ENCODE measurements at regions not wholly inside any gene's neighbourhood (a gene's known extent, or its start where the extent isn't known, plus 50 kb on each side); places are given as distances from the start of the nearest gene placed in this dataset.

DNA sequence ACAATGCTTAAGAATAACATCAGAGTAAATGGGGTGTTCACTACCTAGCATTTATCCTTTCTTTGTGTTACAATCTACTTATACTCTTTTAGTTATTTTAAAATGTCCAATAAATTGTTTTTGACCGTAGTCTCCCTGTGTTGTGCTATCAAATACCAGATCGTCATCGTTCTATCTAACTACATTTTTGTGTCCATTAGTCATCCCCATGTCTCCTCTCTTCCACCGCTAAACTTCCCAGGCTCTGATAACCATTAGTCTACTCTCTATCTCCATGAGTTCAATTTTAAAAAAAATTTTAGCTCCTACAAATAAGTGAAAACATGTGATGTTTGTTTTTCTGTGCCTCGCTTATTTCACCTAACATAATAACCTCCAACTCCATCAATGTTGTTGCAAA, 381.9 kb downstream of the PRDM5 start:
- no peak overlapping the region for H3K27ac ChIP-seq (ENCODE audit: low read depth, low read length)
- H3K36me3 ChIP-seq (ENCODE audit: control insufficient read depth in 3 of 3, insufficient read depth in 3 of 3, low read length in 3 of 3), result no peaks in the 10 kb centered on the region

DNA sequence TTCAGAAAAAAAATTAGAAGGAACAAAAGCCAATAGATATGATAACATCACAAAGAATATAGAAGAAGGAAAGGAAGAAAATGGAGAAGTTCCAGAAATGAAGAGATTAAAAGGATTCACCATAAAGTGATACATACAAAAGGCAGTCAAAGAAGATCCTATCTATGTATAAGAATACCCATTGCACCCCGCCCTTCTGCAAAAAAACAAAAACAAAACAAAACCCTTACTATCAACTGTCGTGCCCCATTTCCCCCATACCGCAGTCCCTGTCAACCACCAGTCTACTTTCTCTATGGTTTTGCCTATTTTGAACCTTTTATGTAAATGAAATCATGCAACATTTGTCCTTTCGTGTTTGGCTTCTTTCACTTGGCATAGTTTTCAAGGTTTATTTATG, 385.6 kb downstream of the PRDM5 start:
- Histone ChIP-seq H3K4me3 (ENCODE audit: low read length in 3 of 3) (no peak overlapping the region), H3K36me3 (ENCODE audit: control insufficient read depth in 3 of 3, insufficient read depth in 3 of 3, low read length in 3 of 3) (no peaks in the 10 kb centered on the region), H3K9ac (ENCODE audit: low read depth in 1 of 3, low read length in 3 of 3) (no peak overlapping the region), H3K9me3 (ENCODE audit: control insufficient read depth in 3 of 3, low read length in 3 of 3) (no peaks in the 10 kb centered on the region), H3K27me3 (ENCODE audit: control insufficient read depth in 3 of 3, insufficient read depth in 3 of 3, low read length in 3 of 3) (no peaks in the 10 kb centered on the region), H3K4me1 (ENCODE audit: control insufficient read depth in 3 of 3, insufficient read depth in 3 of 3, low read length in 3 of 3) (no peaks in the 10 kb centered on the region), H3K27ac (ENCODE audit: low read depth, low read length) (no peak overlapping the region)

More for the DNA sequence above, 381.9 kb downstream of the PRDM5 start:
- no peak overlapping the region for H3K4me3 ChIP-seq (ENCODE audit: low read length in 3 of 3)
- H3K27me3 ChIP-seq (ENCODE audit: control insufficient read depth in 3 of 3, insufficient read depth in 3 of 3, low read length in 3 of 3), result no peaks in the 10 kb centered on the region
- H3K9me3 ChIP-seq (ENCODE audit: control insufficient read depth in 3 of 3, low read length in 3 of 3), result no peaks in the 10 kb centered on the region
- no peak overlapping the region for H3K9ac ChIP-seq (ENCODE audit: low read depth in 1 of 3, low read length in 3 of 3)
- no peaks in the 10 kb centered on the region for H3K4me1 ChIP-seq (ENCODE audit: control insufficient read depth in 3 of 3, insufficient read depth in 3 of 3, low read length in 3 of 3)

DNA sequence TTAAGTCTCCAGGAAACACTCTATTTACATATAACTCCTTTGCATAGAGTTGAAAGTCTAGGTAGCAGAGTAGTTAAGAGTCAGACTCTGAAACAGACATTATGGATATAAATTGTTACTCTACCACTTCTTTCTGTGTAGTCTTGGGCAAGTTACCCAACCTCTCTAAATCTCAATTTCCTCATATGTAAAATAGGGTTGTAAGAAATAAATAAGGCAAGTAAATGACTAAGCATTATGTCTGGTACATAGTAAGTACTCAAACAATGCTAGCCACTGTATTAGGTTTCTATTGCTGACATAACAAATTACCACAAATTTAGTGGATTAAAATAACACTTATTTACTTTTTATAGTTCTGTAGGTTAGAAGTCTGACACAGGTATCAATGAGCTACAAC, 394.1 kb downstream of the PRDM5 start:
- Histone ChIP-seq H3K4me1 (ENCODE audit: control insufficient read depth in 3 of 3, insufficient read depth in 3 of 3, low read length in 3 of 3) (no peaks in the 10 kb centered on the region), H3K4me3 (ENCODE audit: low read length in 3 of 3) (no peak overlapping the region), H3K9ac (ENCODE audit: low read depth in 1 of 3, low read length in 3 of 3) (no peak overlapping the region), H3K27ac (ENCODE audit: low read depth, low read length) (no peak overlapping the region), H3K9me3 (ENCODE audit: control insufficient read depth in 3 of 3, low read length in 3 of 3) (no peaks in the 10 kb centered on the region), H3K27me3 (ENCODE audit: control insufficient read depth in 3 of 3, insufficient read depth in 3 of 3, low read length in 3 of 3) (no peaks in the 10 kb centered on the region), H3K36me3 (ENCODE audit: control insufficient read depth in 3 of 3, insufficient read depth in 3 of 3, low read length in 3 of 3) (no peaks in the 10 kb centered on the region)

DNA sequence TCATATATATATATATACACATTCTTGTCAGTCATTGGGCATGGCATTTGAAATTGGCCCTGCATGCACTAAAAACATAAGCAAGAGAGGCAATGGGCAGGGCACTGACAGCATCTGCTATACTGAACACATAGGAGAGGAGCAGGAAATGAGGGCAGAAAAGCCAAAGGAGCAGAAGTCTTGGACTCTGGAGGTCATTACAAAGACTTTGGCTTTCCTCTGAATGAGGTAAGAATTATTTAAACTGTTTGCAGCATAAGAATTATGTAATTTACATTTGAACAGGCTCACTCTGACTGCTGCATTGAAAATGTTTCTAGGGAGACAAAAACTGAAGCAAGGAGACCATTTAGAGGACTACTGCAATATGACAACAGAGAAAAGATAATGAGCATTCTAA, 396.5 kb downstream of the PRDM5 start:
- no peaks in the 10 kb centered on the region for H3K4me1 ChIP-seq (ENCODE audit: control insufficient read depth in 3 of 3, insufficient read depth in 3 of 3, low read length in 3 of 3)
- no peaks in the 10 kb centered on the region for H3K27me3 ChIP-seq (ENCODE audit: control insufficient read depth in 3 of 3, insufficient read depth in 3 of 3, low read length in 3 of 3)
- no peak overlapping the region for H3K9ac ChIP-seq (ENCODE audit: low read depth in 1 of 3, low read length in 3 of 3)
- H3K27ac ChIP-seq (ENCODE audit: low read depth, low read length), result no peak overlapping the region
- no peaks in the 10 kb centered on the region for H3K36me3 ChIP-seq (ENCODE audit: control insufficient read depth in 3 of 3, insufficient read depth in 3 of 3, low read length in 3 of 3)
- H3K4me3 ChIP-seq (ENCODE audit: low read length in 3 of 3), result no peak overlapping the region
- no peaks in the 10 kb centered on the region for H3K9me3 ChIP-seq (ENCODE audit: control insufficient read depth in 3 of 3, low read length in 3 of 3)

DNA sequence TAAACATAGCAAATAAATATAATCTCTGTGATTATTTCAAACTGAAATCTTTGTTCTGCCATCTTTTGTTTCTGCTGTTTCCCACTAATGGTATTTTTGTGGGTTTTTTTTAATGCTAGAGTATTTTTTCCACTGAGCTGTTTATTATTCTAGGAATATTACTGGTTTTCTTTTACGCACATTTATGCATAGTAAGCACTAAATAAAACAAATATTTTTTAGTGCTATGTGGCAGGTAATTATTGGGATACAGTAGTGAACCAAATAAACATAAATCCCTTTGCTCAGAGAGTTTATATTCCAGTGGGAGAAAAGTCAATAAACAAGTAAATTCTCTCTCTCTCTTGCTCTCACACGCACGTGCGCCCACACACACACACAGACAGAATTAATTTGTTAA, 397.4 kb downstream of the PRDM5 start:
- no peak overlapping the region for H3K27ac ChIP-seq (ENCODE audit: low read depth, low read length)
- no peak overlapping the region for H3K9ac ChIP-seq (ENCODE audit: low read depth in 1 of 3, low read length in 3 of 3)
- no peaks in the 10 kb centered on the region for H3K9me3 ChIP-seq (ENCODE audit: control insufficient read depth in 3 of 3, low read length in 3 of 3)
- no peaks in the 10 kb centered on the region for H3K36me3 ChIP-seq (ENCODE audit: control insufficient read depth in 3 of 3, insufficient read depth in 3 of 3, low read length in 3 of 3)
- H3K4me3 ChIP-seq (ENCODE audit: low read length in 3 of 3), result no peak overlapping the region
- H3K27me3 ChIP-seq (ENCODE audit: control insufficient read depth in 3 of 3, insufficient read depth in 3 of 3, low read length in 3 of 3), result no peaks in the 10 kb centered on the region
- H3K4me1 ChIP-seq (ENCODE audit: control insufficient read depth in 3 of 3, insufficient read depth in 3 of 3, low read length in 3 of 3), result no peaks in the 10 kb centered on the region

DNA sequence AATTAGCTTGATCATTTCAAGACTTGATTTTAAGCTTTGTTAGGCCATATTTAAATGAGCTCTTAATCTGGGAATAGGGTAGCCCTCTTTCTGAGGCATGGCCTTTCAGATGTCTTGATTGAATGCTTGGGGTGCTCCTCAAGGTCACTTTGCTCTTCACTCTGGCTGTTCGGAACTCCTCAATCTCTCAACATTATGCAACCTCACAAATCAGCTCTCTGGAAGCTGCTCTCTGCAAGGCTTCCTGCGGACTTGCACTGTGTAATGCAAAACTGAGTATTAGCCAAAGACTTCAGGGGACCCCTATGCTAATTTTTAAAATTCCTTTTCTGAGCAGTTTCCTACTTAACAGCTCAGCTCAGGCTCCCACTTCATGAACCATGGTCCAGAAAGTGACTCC, 398.3 kb downstream of the PRDM5 start:
- Histone ChIP-seq H3K4me1 (ENCODE audit: control insufficient read depth in 3 of 3, insufficient read depth in 3 of 3, low read length in 3 of 3) (no peaks in the 10 kb centered on the region), H3K4me3 (ENCODE audit: low read length in 3 of 3) (no peak overlapping the region), H3K9me3 (ENCODE audit: control insufficient read depth in 3 of 3, low read length in 3 of 3) (no peaks in the 10 kb centered on the region), H3K27ac (ENCODE audit: low read depth, low read length) (no peak overlapping the region), H3K36me3 (ENCODE audit: control insufficient read depth in 3 of 3, insufficient read depth in 3 of 3, low read length in 3 of 3) (no peaks in the 10 kb centered on the region), H3K27me3 (ENCODE audit: control insufficient read depth in 3 of 3, insufficient read depth in 3 of 3, low read length in 3 of 3) (no peaks in the 10 kb centered on the region), H3K9ac (ENCODE audit: low read depth in 1 of 3, low read length in 3 of 3) (no peak overlapping the region)

DNA sequence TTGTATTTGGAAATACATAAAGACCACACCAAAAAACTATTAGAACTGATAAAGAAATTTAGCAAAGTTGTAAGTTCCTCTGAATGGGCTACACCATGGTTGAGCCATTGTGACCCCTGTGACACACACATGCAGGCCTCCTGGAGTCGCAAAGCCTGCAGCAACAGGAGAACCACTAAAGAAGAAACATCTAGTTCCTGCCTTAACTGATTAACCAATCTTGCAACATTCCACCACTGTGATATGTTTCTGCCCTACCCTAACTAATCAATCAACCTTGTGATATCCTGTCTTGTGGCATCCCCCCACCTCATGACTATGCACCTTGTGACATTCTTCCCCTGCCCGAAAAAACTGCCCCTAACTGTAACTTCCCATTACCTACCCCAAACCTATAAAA, 401.8 kb downstream of the PRDM5 start:
- Histone ChIP-seq H3K4me3 (ENCODE audit: low read length in 3 of 3) (no peak overlapping the region), H3K4me1 (ENCODE audit: control insufficient read depth in 3 of 3, insufficient read depth in 3 of 3, low read length in 3 of 3) (no peaks in the 10 kb centered on the region), H3K9ac (ENCODE audit: low read depth in 1 of 3, low read length in 3 of 3) (no peak overlapping the region), H3K27me3 (ENCODE audit: control insufficient read depth in 3 of 3, insufficient read depth in 3 of 3, low read length in 3 of 3) (no peaks in the 10 kb centered on the region), H3K9me3 (ENCODE audit: control insufficient read depth in 3 of 3, low read length in 3 of 3) (no peaks in the 10 kb centered on the region), H3K27ac (ENCODE audit: low read depth, low read length) (no peak overlapping the region), H3K36me3 (ENCODE audit: control insufficient read depth in 3 of 3, insufficient read depth in 3 of 3, low read length in 3 of 3) (no peaks in the 10 kb centered on the region)

DNA sequence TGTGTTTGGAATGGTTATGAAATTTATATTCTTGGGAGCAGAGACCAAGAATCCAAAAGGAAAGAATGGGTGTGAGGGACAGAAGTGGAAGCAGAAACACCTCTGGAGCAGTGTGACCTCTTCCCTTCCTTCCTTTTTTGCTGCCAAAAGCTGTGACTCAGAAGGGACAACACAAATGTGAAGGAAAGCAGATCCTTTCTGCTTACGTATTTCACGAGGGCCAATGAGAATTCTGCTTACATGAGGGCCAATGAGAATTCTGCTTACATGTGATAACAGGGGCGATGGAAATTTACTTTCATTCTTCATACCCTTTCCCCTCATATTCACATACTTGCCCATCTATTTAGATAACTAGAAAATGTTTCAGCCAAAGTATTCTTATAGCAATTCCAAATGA, 404.6 kb downstream of the PRDM5 start:
- H3K27ac ChIP-seq (ENCODE audit: low read depth, low read length), result no peak overlapping the region
- H3K9ac ChIP-seq (ENCODE audit: low read depth in 1 of 3, low read length in 3 of 3), result no peak overlapping the region
- no peaks in the 10 kb centered on the region for H3K4me1 ChIP-seq (ENCODE audit: control insufficient read depth in 3 of 3, insufficient read depth in 3 of 3, low read length in 3 of 3)
- H3K36me3 ChIP-seq (ENCODE audit: control insufficient read depth in 3 of 3, insufficient read depth in 3 of 3, low read length in 3 of 3), result no peaks in the 10 kb centered on the region
- peaks cover 0 to 2% (median 0%) of the 10 kb centered on the region in 3 donors for H3K9me3 ChIP-seq (ENCODE audit: control insufficient read depth in 3 of 3, low read length in 3 of 3)
- H3K27me3 ChIP-seq (ENCODE audit: control insufficient read depth in 3 of 3, insufficient read depth in 3 of 3, low read length in 3 of 3), result no peaks in the 10 kb centered on the region
- no peak overlapping the region for H3K4me3 ChIP-seq (ENCODE audit: low read length in 3 of 3)

DNA sequence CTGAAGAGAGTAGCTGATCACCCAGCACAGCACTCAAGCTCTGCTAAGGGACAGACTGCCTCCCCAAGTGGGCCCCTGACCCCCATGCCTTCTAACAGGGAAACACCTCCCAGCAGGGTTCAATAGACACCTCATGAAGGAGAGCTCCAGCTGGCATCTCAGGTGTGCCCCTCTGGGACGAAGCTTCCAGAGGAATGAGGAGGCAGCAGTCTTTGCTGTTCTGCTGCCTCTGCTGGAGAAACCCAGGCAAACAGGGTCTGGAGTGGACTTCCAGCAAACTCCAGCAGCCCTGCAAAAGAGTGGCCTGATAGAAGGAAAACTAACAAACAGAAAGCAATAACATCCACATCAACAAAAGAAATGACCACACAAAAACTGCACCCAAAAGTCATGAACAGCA, 412.8 kb downstream of the PRDM5 start:
- Histone ChIP-seq H3K4me1 (ENCODE audit: control insufficient read depth in 3 of 3, insufficient read depth in 3 of 3, low read length in 3 of 3) (no peaks in the 10 kb centered on the region), H3K27me3 (ENCODE audit: control insufficient read depth in 3 of 3, insufficient read depth in 3 of 3, low read length in 3 of 3) (no peaks in the 10 kb centered on the region), H3K36me3 (ENCODE audit: control insufficient read depth in 3 of 3, insufficient read depth in 3 of 3, low read length in 3 of 3) (no peaks in the 10 kb centered on the region), H3K27ac (ENCODE audit: low read depth, low read length) (no peak overlapping the region), H3K4me3 (ENCODE audit: low read length in 3 of 3) (no peak overlapping the region), H3K9ac (ENCODE audit: low read depth in 1 of 3, low read length in 3 of 3) (no peak overlapping the region), H3K9me3 (ENCODE audit: control insufficient read depth in 3 of 3, low read length in 3 of 3) (peaks cover 0 to 3% (median 0%) of the 10 kb centered on the region in 3 donors)

DNA sequence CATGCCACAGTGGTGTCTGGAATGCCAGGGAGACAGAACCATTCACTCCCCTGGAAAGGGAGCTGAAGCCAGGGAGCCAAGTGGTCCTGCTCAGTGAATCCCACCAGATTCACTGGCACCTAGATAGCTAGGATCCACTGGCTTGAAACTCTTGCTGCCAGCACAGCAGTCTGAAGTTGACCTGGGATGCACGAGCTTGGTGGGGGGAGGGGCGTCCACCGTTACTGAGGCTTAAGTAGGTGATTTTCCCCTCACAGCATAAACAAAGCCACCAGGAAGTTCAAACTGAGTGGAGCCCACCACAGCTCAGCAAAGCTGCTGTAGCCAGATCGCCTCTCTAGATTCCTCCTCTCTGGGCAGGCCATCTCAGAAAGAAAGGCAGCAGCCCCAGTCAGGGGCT, 413.3 kb downstream of the PRDM5 start:
- no peaks in the 10 kb centered on the region for H3K4me1 ChIP-seq (ENCODE audit: control insufficient read depth in 3 of 3, insufficient read depth in 3 of 3, low read length in 3 of 3)
- peaks cover 0 to 3% (median 0%) of the 10 kb centered on the region in 3 donors for H3K9me3 ChIP-seq (ENCODE audit: control insufficient read depth in 3 of 3, low read length in 3 of 3)
- H3K36me3 ChIP-seq (ENCODE audit: control insufficient read depth in 3 of 3, insufficient read depth in 3 of 3, low read length in 3 of 3), result no peaks in the 10 kb centered on the region
- no peak overlapping the region for H3K27ac ChIP-seq (ENCODE audit: low read depth, low read length)
- no peak overlapping the region for H3K9ac ChIP-seq (ENCODE audit: low read depth in 1 of 3, low read length in 3 of 3)
- no peak overlapping the region for H3K4me3 ChIP-seq (ENCODE audit: low read length in 3 of 3)
- no peaks in the 10 kb centered on the region for H3K27me3 ChIP-seq (ENCODE audit: control insufficient read depth in 3 of 3, insufficient read depth in 3 of 3, low read length in 3 of 3)

DNA sequence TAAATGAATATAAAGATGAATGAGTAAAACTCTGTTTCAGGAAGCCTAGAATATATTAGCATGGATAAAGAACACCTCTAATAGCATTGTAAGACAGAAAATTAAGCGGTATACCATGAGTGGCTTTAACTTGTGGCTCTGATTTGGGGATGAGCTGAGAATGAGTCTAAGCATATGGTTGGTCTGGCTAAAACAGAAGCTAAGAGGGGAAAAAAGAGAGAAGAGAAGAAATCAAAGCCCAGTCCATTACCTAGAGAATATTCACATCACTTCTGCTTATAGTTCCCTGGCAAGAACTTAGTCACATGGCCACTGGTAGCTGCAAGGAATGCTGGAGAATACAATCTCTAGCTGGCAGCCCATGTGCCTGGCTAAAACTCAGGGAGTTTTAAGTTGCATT, 414.5 kb downstream of the PRDM5 start:
- no peaks in the 10 kb centered on the region for H3K36me3 ChIP-seq (ENCODE audit: control insufficient read depth in 3 of 3, insufficient read depth in 3 of 3, low read length in 3 of 3)
- no peak overlapping the region for H3K4me3 ChIP-seq (ENCODE audit: low read length in 3 of 3)
- no peak overlapping the region for H3K9ac ChIP-seq (ENCODE audit: low read depth in 1 of 3, low read length in 3 of 3)
- peaks cover 0 to 1% (median 0%) of the 10 kb centered on the region in 3 donors for H3K9me3 ChIP-seq (ENCODE audit: control insufficient read depth in 3 of 3, low read length in 3 of 3)
- H3K4me1 ChIP-seq (ENCODE audit: control insufficient read depth in 3 of 3, insufficient read depth in 3 of 3, low read length in 3 of 3), result no peaks in the 10 kb centered on the region
- no peaks in the 10 kb centered on the region for H3K27me3 ChIP-seq (ENCODE audit: control insufficient read depth in 3 of 3, insufficient read depth in 3 of 3, low read length in 3 of 3)
- no peak overlapping the region for H3K27ac ChIP-seq (ENCODE audit: low read depth, low read length)
